ENCODE measurements at regions not wholly inside any gene's neighbourhood (a gene's known extent, or its start where the extent isn't known, plus 50 kb on each side); places are given as distances from the start of the nearest gene placed in this dataset.

DNA sequence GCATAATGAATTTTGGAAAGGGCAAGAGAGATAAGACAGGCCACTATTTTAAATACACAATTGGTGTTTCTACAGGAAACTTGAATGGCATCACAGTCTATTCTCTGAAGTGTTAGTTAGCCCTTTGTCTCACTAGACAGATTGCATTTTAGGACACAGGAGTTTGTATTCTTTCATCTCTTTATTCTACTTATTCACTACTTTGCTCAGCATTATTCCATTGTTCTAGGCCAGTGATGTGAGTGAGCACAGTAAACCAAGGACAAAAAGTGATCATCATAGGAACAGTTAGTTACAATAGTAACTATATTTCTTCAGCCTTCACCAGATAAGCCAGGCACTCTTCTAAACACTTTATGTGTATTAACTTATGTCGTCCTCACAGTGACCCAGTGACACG, 150.2 kb upstream of the SLCO3A1 start:
- no peak for DNase-seq (ENCODE audit: low read depth)
- no peak overlapping the region for H3K4me3 ChIP-seq (ENCODE audit: low read depth, low read length)
- TF ChIP-seq CTCF (IDR thresholded peaks at IDR 0.05; ENCODE audit: insufficient read depth, low read length) = no peak

DNA sequence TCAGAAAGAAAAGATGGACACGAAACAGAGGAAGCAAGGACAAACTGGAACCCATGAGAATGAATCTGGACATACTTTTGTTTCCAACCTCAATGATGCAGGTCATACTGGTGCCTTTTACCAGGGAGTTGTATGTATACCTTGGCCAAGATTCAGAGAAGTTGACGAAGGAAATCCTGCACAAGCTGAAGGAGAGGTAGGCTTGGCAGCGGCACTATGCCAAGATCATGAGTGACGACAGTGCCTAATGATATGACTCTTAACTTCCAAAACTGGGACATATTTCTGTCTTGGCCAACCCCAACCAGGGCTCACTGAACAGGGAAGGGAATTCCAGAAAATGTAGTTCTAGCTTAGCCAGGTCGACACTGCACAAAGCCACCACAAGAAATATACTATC, 149.2 kb upstream of the SLCO3A1 start:
- no peak overlapping the region for H3K4me3 ChIP-seq (ENCODE audit: low read depth, low read length)
- no peak for TF ChIP-seq CTCF (IDR thresholded peaks at IDR 0.05; ENCODE audit: insufficient read depth, low read length)
- DNase-seq (ENCODE audit: low read depth) = no peak

GRCh38 chr15:91706322-91707032, 147.0 kb upstream of the SLCO3A1 start:
- DNase-seq (ENCODE audit: low read depth) = peak; percentile 79
- no peak overlapping the region for H3K4me3 ChIP-seq (ENCODE audit: low read depth, low read length)
- TF ChIP-seq CTCF (IDR thresholded peaks at IDR 0.05; ENCODE audit: insufficient read depth, low read length) = peak; percentile 97

- no peak overlapping the region for H3K4me3 ChIP-seq (ENCODE audit: low read depth, low read length)
- no peak for TF ChIP-seq CTCF (IDR thresholded peaks at IDR 0.05; ENCODE audit: insufficient read depth, low read length)
- DNase-seq (ENCODE audit: low read depth) = no peak
These were observed 143.3 kb upstream of the SLCO3A1 start for GRCh38 chr15:91710080-91710698.

- no peak for TF ChIP-seq CTCF (IDR thresholded peaks at IDR 0.05; ENCODE audit: insufficient read depth, low read length)
- DNase-seq (ENCODE audit: low read depth) = no peak
- no peak overlapping the region for H3K4me3 ChIP-seq (ENCODE audit: low read depth, low read length)
These were observed 142.0 kb upstream of the SLCO3A1 start for GRCh38 chr15:91711384-91712033.

- H3K4me3 ChIP-seq (ENCODE audit: low read depth, low read length) = no peak overlapping the region
- no peak for DNase-seq (ENCODE audit: low read depth)
- no peak for TF ChIP-seq CTCF (IDR thresholded peaks at IDR 0.05; ENCODE audit: insufficient read depth, low read length)
These were observed 141.2 kb upstream of the SLCO3A1 start for GRCh38 chr15:91712286-91712685.
